ENCODE measurements at regions not wholly inside any gene's neighbourhood (a gene's known extent, or its start where the extent isn't known, plus 50 kb on each side); places are given as distances from the start of the nearest gene placed in this dataset.
"Not testable (repeated sequence)": the region's sequence is repeated elsewhere in the genome, so short reads cannot be mapped to it uniquely, and the experiment has no call there.

DNA sequence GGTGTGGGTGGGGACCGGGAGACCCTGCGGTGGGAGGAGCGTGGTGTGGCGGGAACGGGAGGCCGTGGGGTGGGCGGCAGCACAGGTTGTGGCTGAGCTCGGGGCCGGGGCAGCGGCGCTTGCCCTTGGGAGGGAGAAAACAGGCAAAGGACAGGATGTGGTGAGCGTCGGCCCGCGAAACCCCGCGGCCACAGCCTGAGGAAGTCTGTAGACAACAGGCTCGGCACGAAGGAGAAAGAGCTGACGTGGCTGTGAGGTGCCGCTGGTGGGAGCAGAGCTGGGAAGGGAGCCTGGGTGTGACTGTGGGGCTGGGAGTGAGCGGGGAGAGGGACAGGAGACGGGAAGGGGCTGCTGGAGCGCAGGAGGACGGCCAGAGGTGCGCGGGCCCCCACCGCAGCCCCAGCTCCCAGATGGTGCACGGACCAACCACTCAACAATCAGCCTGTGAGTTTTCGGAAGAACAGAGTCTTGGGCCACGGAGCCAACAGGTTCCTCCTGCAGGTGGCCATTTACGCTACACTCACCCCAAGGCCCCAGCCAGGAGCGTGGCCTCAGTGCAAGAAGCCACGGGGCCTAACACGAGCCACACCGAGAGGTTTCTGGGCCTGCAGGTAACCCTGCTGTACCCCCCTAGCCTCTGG is 202.8 kb downstream of the DLL1 start:
- WGBS, 2 donors, result 58 to 78% methylated on average over 36 of the region's 36 CpGs
- TF ChIP-seq CTCF (IDR thresholded peaks at IDR 0.05) (no peak), POLR2A (IDR thresholded peaks at IDR 0.05) (no peak), EP300 (IDR thresholded peaks at IDR 0.05) (no peak), POLR2AphosphoS5 (IDR thresholded peaks at IDR 0.05) (no peak)
- Histone ChIP-seq H3K27me3 (no peaks in the 10 kb centered on the region), H3K4me1 (peaks cover 0 to 23% (median 3%) of the 10 kb centered on the region in 4 donors), H3K4me3 (no peak overlapping the region), H3K27ac (no peak overlapping the region), H3K9me3 (no peaks in the 10 kb centered on the region), H3K36me3 (no peaks in the 10 kb centered on the region)
- intact Hi-C loops (cut with DNase I), result loop anchor here (5.0 kb wide), 1 partner anchor 66 kb away; no protein-coding TSS in a partner anchor
- peak; percentile 63 for DNase-seq

DNA sequence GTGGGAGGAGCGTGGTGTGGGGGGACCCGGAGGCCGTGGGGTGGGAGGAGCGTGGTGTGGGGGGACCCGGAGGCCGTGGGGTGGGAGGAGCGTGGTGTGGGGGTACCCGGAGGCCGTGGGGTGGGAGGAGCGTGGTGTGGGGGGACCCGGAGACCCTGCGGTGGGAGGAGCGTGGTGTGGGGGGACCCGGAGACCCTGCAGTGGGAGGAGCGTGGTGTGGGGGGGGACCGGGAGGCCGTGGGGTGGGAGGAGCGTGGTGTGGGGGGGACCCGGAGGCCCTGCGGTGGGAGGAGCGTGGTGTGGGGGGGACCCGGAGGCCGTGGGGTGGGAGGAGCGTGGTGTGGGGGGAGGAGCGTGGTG is 203.5 kb downstream of the DLL1 start:
- not testable (repeated sequence) for H3K36me3 ChIP-seq, H3K9me3 ChIP-seq, H3K27me3 ChIP-seq, H3K27ac ChIP-seq, H3K4me3 ChIP-seq
- WGBS, 2 donors, result 88 to 92% methylated on average over 21 to 23 of the region's 25 CpGs
- H3K4me1 ChIP-seq, result peaks cover 0 to 23% (median 3%) of the 10 kb centered on the region in 4 donors
- peak; percentile 61 for DNase-seq
- intact Hi-C loops (cut with DNase I), result loop anchor here (5.0 kb wide), 1 partner anchor 65 kb away; no protein-coding TSS in a partner anchor

GRCh38 chr6:170086639-170087420 is 204.0 kb downstream of the DLL1 start:
- no peaks in the 10 kb centered on the region for H3K36me3 ChIP-seq
- H3K27me3 ChIP-seq, result no peaks in the 10 kb centered on the region
- intact Hi-C loops (cut with DNase I), result loop anchor here (5.0 kb wide), 1 partner anchor 65 kb away; no protein-coding TSS in a partner anchor
- H3K4me3 ChIP-seq, result no peak overlapping the region
- peaks cover 0 to 23% (median 3%) of the 10 kb centered on the region in 4 donors for H3K4me1 ChIP-seq
- TF ChIP-seq POLR2A (IDR thresholded peaks at IDR 0.05) (no peak), POLR2AphosphoS5 (IDR thresholded peaks at IDR 0.05) (no peak), EP300 (IDR thresholded peaks at IDR 0.05) (no peak), CTCF (IDR thresholded peaks at IDR 0.05) (no peak)
- WGBS, 2 donors, result 89 to 91% methylated on average over 49 of the region's 49 CpGs
- no peaks in the 10 kb centered on the region for H3K9me3 ChIP-seq
- H3K27ac ChIP-seq, result peak overlapping the region; percentile 37 to 83 (median 68)
- peak; percentile 62 for DNase-seq

GRCh38 chr6:170085475-170086401 is 205.1 kb downstream of the DLL1 start:
- peak; percentile 86 for DNase-seq
- Histone ChIP-seq H3K27ac (peak overlapping the region; percentile 10 to 83 (median 68)), H3K36me3 (no peaks in the 10 kb centered on the region), H3K9me3 (no peaks in the 10 kb centered on the region), H3K4me1 (peaks cover 0 to 23% (median 3%) of the 10 kb centered on the region in 4 donors), H3K4me3 (no peak overlapping the region), H3K27me3 (no peaks in the 10 kb centered on the region)
- intact Hi-C loops (cut with DNase I), result loop anchor here (5.0 kb wide), 1 partner anchor 63 kb away; no protein-coding TSS in a partner anchor
- WGBS, 2 donors, result 63 to 76% methylated on average over 26 of the region's 26 CpGs
- TF ChIP-seq CTCF (IDR thresholded peaks at IDR 0.05), result no peak
- TF ChIP-seq EP300 (IDR thresholded peaks at IDR 0.05), result peak in 1 of 4 donors; percentile 55
- TF ChIP-seq POLR2AphosphoS5 (IDR thresholded peaks at IDR 0.05), result peak; percentile 11 to 82 (median 50)
